ENCODE measurements at regions not wholly inside any gene's neighbourhood (a gene's known extent, or its start where the extent isn't known, plus 50 kb on each side); places are given as distances from the start of the nearest gene placed in this dataset.
"Not testable (repeated sequence)": the region's sequence is repeated elsewhere in the genome, so short reads cannot be mapped to it uniquely, and the experiment has no call there.

GRCh38 chr2:87691899-87692592 lies 55.8 kb upstream of the PLGLB2 start:
- not testable (repeated sequence) for TF ChIP-seq CTCF (IDR thresholded peaks at IDR 0.05); POLR2A (IDR thresholded peaks at IDR 0.05; ENCODE audit: low read depth)

All from esophagus muscularis mucosa (tissue), 3 donors.